ENCODE measurements at regions not wholly inside any gene's neighbourhood (a gene's known extent, or its start where the extent isn't known, plus 50 kb on each side); places are given as distances from the start of the nearest gene placed in this dataset.

- TF ChIP-seq EP300 (IDR thresholded peaks at IDR 0.05) (no peak), POLR2A (IDR thresholded peaks at IDR 0.05) (no peak), POLR2AphosphoS5 (IDR thresholded peaks at IDR 0.05) (no peak), CTCF (IDR thresholded peaks at IDR 0.05) (no peak)
Measured at GRCh38 chr5:5899716-5900115, 477.2 kb downstream of the ICE1 start.

Data from sigmoid colon (tissue), 4 donors.